ENCODE measurements at regions not wholly inside any gene's neighbourhood (a gene's known extent, or its start where the extent isn't known, plus 50 kb on each side); places are given as distances from the start of the nearest gene placed in this dataset.

DNA sequence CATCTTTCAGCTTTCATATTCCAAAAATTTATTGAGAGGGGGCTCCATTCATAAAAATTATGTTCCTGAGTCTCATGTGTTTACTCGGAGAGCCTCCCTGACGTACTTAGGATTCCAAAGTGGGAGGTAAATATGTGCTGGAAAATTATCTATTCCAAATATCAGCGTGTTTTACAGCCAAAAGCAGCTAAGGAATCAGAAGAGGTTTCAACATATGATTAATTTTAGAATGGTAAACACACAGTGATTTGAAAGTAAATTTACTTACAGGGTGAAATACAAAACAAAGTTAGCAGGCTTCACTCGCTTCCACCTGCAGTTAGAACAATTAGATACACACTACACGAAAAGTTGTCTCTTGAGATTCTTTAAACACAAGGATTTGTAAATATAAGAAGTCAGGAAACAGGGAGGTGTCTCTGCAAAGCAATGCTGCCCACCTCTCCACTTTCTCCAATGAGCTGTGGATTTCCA, 313.8 kb upstream of the NBEA start:
- no peaks in the 10 kb centered on the region for H3K4me1 Mint-ChIP-seq
- no peaks in the 10 kb centered on the region for H3K27me3 Mint-ChIP-seq
- H3K4me3 Mint-ChIP-seq = no peak overlapping the region
- DNase-seq (ENCODE audit: low spot score in 2 of 2) = no peak
- H3K27ac Mint-ChIP-seq = no peak overlapping the region
- H3K36me3 Mint-ChIP-seq = no peaks in the 10 kb centered on the region
- ATAC-seq (ENCODE audit: low read depth) = no peak
- no peaks in the 10 kb centered on the region for H3K9me3 Mint-ChIP-seq

- DNase-seq (ENCODE audit: low spot score in 2 of 2) = no peak
- Mint-ChIP-seq H3K27me3 (no peaks in the 10 kb centered on the region), H3K36me3 (no peaks in the 10 kb centered on the region), H3K4me3 (no peak overlapping the region), H3K27ac (no peak overlapping the region), H3K9me3 (peaks cover 3% of the 10 kb centered on the region), H3K4me1 (no peaks in the 10 kb centered on the region)
- ATAC-seq (ENCODE audit: low read depth) = no peak
These were observed 307.6 kb upstream of the NBEA start for GRCh38 chr13:34634448-34634847.

GRCh38 chr13:34637138-34637537, 304.9 kb upstream of the NBEA start:
- H3K4me3 Mint-ChIP-seq = no peak overlapping the region
- no peaks in the 10 kb centered on the region for H3K4me1 Mint-ChIP-seq
- no peak for ATAC-seq (ENCODE audit: low read depth)

DNA sequence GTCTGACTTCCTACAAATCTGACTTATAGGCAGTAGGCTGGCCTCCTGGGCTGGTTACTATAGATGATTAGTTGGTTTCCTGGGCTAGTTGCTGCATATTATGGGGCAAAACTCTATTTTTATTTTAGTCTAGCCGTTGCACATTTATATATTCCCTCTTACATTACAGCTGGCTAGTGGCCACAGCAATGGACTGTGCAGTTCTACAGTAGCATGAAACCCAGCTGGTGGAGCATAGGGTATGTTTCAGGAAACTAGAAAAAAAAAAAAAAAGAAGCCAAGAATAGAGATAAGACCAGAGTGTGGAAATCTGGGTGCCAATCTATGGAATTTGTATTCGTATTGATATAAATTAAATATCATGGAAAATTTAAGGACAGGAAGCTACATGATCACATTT, 304.4 kb upstream of the NBEA start:
- ATAC-seq (ENCODE audit: low read depth) = no peak
- Mint-ChIP-seq H3K27ac (no peak overlapping the region), H3K36me3 (no peaks in the 10 kb centered on the region), H3K27me3 (no peaks in the 10 kb centered on the region), H3K9me3 (peaks cover 3% of the 10 kb centered on the region), H3K4me1 (no peaks in the 10 kb centered on the region), H3K4me3 (no peak overlapping the region)
- no peak for DNase-seq (ENCODE audit: low spot score in 2 of 2)

More at GRCh38 chr13:34637138-34637537, 304.9 kb upstream of the NBEA start:
- Mint-ChIP-seq H3K36me3 (no peaks in the 10 kb centered on the region), H3K27ac (no peak overlapping the region), H3K27me3 (no peaks in the 10 kb centered on the region), H3K9me3 (peaks cover 3% of the 10 kb centered on the region)
- DNase-seq (ENCODE audit: low spot score in 2 of 2) = no peak

DNA sequence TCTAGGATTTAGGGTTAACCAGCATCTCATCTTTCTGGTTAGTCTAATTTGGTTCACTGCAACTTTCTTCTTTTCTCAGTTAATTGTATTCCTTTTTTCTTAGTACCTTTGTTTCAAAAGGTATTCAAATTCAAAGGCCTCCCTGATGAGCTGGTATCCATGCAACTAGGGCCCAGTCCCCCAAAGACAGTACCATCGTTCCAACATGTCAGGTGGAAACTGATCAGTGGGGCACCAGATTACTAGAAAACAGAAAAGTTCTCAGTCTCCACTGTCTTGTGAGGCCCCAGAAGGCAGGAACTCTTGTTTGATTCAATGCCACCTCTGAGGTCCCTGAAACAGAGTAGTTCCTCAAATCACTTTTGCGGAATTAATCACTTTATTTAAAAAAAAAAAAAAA, 303.2 kb upstream of the NBEA start:
- peaks cover 3% of the 10 kb centered on the region for H3K9me3 Mint-ChIP-seq
- H3K4me3 Mint-ChIP-seq = no peak overlapping the region
- DNase-seq (ENCODE audit: low spot score in 2 of 2) = no peak
- H3K27ac Mint-ChIP-seq = no peak overlapping the region
- ATAC-seq (ENCODE audit: low read depth) = no peak
- H3K36me3 Mint-ChIP-seq = no peaks in the 10 kb centered on the region
- no peaks in the 10 kb centered on the region for H3K27me3 Mint-ChIP-seq
- H3K4me1 Mint-ChIP-seq = no peaks in the 10 kb centered on the region

DNA sequence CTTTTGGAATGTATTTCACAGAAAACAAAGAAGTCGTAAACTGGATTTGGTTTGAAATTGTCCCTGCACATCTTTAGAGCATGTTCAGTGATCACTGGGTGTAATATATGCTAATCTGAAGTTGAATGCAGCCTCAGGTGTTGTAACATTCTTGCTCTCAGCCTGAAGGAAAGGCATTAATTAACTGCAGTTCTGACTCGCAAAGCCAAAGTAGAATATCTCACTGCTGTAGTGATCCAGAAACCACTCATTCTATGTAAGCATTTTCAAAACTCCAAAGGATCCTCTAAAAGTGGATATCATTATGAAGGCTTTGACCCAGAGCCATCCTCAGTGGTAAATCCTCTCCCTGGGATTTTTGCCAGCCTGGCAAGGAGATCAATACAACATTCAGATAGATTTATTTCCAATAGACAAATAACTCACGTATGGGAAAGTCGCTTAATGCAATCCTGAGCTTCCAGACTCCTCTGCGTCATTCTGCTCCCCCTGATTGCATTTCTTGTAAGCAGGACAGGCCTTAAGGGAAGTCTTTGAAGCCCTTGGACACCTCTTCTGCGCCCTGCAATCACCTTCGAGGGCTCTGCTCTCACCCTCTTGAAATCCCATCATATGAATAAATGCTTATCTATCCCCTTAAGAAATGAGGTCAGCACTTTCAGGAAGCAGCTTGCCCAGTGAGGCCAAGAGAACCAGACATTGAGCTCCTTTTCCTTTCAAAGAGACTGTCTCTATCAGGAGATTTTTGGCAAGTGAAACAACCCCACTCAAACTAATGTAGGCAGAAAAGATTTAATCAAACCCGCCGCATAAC, 301.7 kb upstream of the NBEA start:
- DNase-seq (ENCODE audit: low spot score in 2 of 2) (no peak), ATAC-seq (ENCODE audit: low read depth) (no peak)
- no peak overlapping the region for H3K4me3 Mint-ChIP-seq
- no peak overlapping the region for H3K27ac Mint-ChIP-seq
- H3K36me3 Mint-ChIP-seq = no peaks in the 10 kb centered on the region
- H3K27me3 Mint-ChIP-seq = no peaks in the 10 kb centered on the region
- peaks cover 3% of the 10 kb centered on the region for H3K9me3 Mint-ChIP-seq
- H3K4me1 Mint-ChIP-seq = no peaks in the 10 kb centered on the region

- Mint-ChIP-seq H3K9me3 (peaks cover 3% of the 10 kb centered on the region), H3K27me3 (no peaks in the 10 kb centered on the region), H3K4me3 (no peak overlapping the region), H3K27ac (no peak overlapping the region), H3K36me3 (no peaks in the 10 kb centered on the region), H3K4me1 (no peaks in the 10 kb centered on the region)
- ATAC-seq (ENCODE audit: low read depth) = no peak
- DNase-seq (ENCODE audit: low spot score in 2 of 2) = no peak
These were observed 301.1 kb upstream of the NBEA start for GRCh38 chr13:34640993-34641330.

GRCh38 chr13:34647379-34648150, 294.5 kb upstream of the NBEA start:
- H3K36me3 Mint-ChIP-seq = no peaks in the 10 kb centered on the region
- DNase-seq (ENCODE audit: low spot score in 2 of 2) (no peak), ATAC-seq (ENCODE audit: low read depth) (no peak)
- no peaks in the 10 kb centered on the region for H3K4me1 Mint-ChIP-seq
- H3K27me3 Mint-ChIP-seq = no peaks in the 10 kb centered on the region
- H3K4me3 Mint-ChIP-seq = no peak overlapping the region
- peaks cover 9% of the 10 kb centered on the region for H3K9me3 Mint-ChIP-seq
- no peak overlapping the region for H3K27ac Mint-ChIP-seq

GRCh38 chr13:34654203-34654602, 287.9 kb upstream of the NBEA start:
- H3K4me3 Mint-ChIP-seq = no peak overlapping the region
- H3K27ac Mint-ChIP-seq = no peak overlapping the region
- H3K27me3 Mint-ChIP-seq = no peaks in the 10 kb centered on the region
- H3K9me3 Mint-ChIP-seq = peaks cover 5% of the 10 kb centered on the region
- H3K36me3 Mint-ChIP-seq = no peaks in the 10 kb centered on the region
- no peak for DNase-seq (ENCODE audit: low spot score in 2 of 2)
- no peak for ATAC-seq (ENCODE audit: low read depth)
- no peaks in the 10 kb centered on the region for H3K4me1 Mint-ChIP-seq

GRCh38 chr13:34654647-34655046, 287.4 kb upstream of the NBEA start:
- Mint-ChIP-seq H3K9me3 (peaks cover 5% of the 10 kb centered on the region), H3K4me1 (no peaks in the 10 kb centered on the region), H3K27ac (no peak overlapping the region), H3K4me3 (no peak overlapping the region), H3K36me3 (no peaks in the 10 kb centered on the region), H3K27me3 (no peaks in the 10 kb centered on the region)
- DNase-seq (ENCODE audit: low spot score in 2 of 2) (no peak), ATAC-seq (ENCODE audit: low read depth) (no peak)

DNA sequence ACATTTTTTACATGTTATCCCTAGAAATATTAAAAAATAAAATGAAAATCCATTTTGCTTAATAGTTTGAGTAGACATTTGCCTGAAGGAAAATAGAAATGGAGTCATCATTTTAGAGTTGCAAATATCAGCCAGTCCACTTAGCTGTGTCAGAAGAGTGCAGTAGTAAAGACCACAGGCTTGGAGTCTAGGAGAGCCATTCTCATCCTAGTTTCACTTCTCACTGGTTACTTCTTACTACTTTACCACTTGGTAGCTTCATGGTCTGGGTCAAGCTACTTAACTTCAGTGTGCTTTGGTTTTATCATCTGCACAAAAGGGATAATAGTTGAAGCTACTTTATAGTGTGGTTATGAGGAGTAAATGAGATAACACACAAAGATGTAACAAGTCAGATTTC, 286.5 kb upstream of the NBEA start:
- DNase-seq (ENCODE audit: low spot score in 2 of 2) (no peak), ATAC-seq (ENCODE audit: low read depth) (no peak)
- no peak overlapping the region for H3K27ac Mint-ChIP-seq
- H3K36me3 Mint-ChIP-seq = no peaks in the 10 kb centered on the region
- no peaks in the 10 kb centered on the region for H3K27me3 Mint-ChIP-seq
- H3K4me1 Mint-ChIP-seq = no peaks in the 10 kb centered on the region
- H3K9me3 Mint-ChIP-seq = peaks cover 5% of the 10 kb centered on the region
- H3K4me3 Mint-ChIP-seq = no peak overlapping the region

GRCh38 chr13:34657716-34658115, 284.4 kb upstream of the NBEA start:
- no peak overlapping the region for H3K4me3 Mint-ChIP-seq
- no peak for DNase-seq (ENCODE audit: low spot score in 2 of 2)
- no peaks in the 10 kb centered on the region for H3K4me1 Mint-ChIP-seq
- H3K27me3 Mint-ChIP-seq = no peaks in the 10 kb centered on the region
- ATAC-seq (ENCODE audit: low read depth) = no peak
- no peak overlapping the region for H3K27ac Mint-ChIP-seq
- peaks cover 2% of the 10 kb centered on the region for H3K9me3 Mint-ChIP-seq
- H3K36me3 Mint-ChIP-seq = no peaks in the 10 kb centered on the region

- Mint-ChIP-seq H3K27ac (no peak overlapping the region), H3K36me3 (no peaks in the 10 kb centered on the region), H3K4me3 (no peak overlapping the region), H3K9me3 (peaks cover 2% of the 10 kb centered on the region), H3K4me1 (no peaks in the 10 kb centered on the region), H3K27me3 (no peaks in the 10 kb centered on the region)
- ATAC-seq (ENCODE audit: low read depth) = no peak
- no peak for DNase-seq (ENCODE audit: low spot score in 2 of 2)
These were observed 274.5 kb upstream of the NBEA start for GRCh38 chr13:34667286-34668218.

- Mint-ChIP-seq H3K27ac (no peak overlapping the region), H3K27me3 (no peaks in the 10 kb centered on the region), H3K4me3 (no peak overlapping the region), H3K9me3 (peaks cover 2% of the 10 kb centered on the region), H3K4me1 (no peaks in the 10 kb centered on the region), H3K36me3 (no peaks in the 10 kb centered on the region)
- ATAC-seq (ENCODE audit: low read depth) = no peak
- no peak for DNase-seq (ENCODE audit: low spot score in 2 of 2)
These were observed 270.9 kb upstream of the NBEA start for GRCh38 chr13:34671137-34671536.

All from memory B cell (primary cell).